CD4-positive, alpha-beta T cell (primary cell): ENCODE measurements at regions not wholly inside any gene's neighbourhood (a gene's known extent, or its start where the extent isn't known, plus 50 kb on each side); places are given as distances from the start of the nearest gene placed in this dataset.

Experiments
- ATAC-seq: fragments of 200-7000 bp; cut with Tn5 transposase; one replicate; pipeline ENCODE4 v1.10.0; 2022; ENCODE audit warnings: mild to moderate bottlenecking; ENCODE audit not compliant: poor library complexity
- CTCF ChIA-PET: fragments of 350-600 bp; sonication (Branson Sonifier 250); formaldehyde crosslinking; loops from one replicate; lab custom pipeline; 2021; ENCODE audit warnings: antibody characterized with exemption, inconsistent platforms; lab: Charles Lee
- POLR2A ChIA-PET: fragments of 350-600 bp; sonication (Branson Sonifier 250); formaldehyde crosslinking; loops from one replicate; lab custom pipeline; 2021; ENCODE audit warnings: antibody characterized with exemption, inconsistent platforms; lab: Charles Lee
- DNase-seq, 14 experiments: peaks; one replicate each; pipeline ENCODE4 v3.0.0-alpha.2; 2013 to 2020; ENCODE audit warnings: mixed read lengths in 2 of 14
- H3K27ac ChIP-seq, 2 donors: one replicate each; pipeline versions ENCODE4 v1.5.1 to v1.7.0; 2013; ENCODE audit warnings: low read length in 2 of 2, low read depth in 1 of 2, mild to moderate bottlenecking in 1 of 2
- H3K27me3 ChIP-seq, 2 experiments: 1 replicate in 1 of 2; 2 replicates in 1 of 2; pipeline versions ENCODE4 v1.6.1 to v1.7.0; 2013; ENCODE audit warnings: low read length in 2 of 2, control low read depth in 1 of 2, mild to moderate bottlenecking in 1 of 2, moderate library complexity in 1 of 2; ENCODE audit not compliant: insufficient read depth in 2 of 2, control insufficient read depth in 1 of 2
- H3K36me3 ChIP-seq: one replicate; pipeline ENCODE4 v1.6.1; 2013; ENCODE audit warnings: low read length, control low read depth; ENCODE audit not compliant: insufficient read depth
- H3K4me1 ChIP-seq: one replicate; pipeline ENCODE4 v1.6.1; 2013; ENCODE audit warnings: low read length, control low read depth; ENCODE audit not compliant: insufficient read depth
- H3K4me3 ChIP-seq: one replicate; pipeline ENCODE4 v1.5.1; 2013; ENCODE audit warnings: mild to moderate bottlenecking, low read length, moderate library complexity
- H3K9me3 ChIP-seq, 2 experiments: 1 replicate in 1 of 2; 2 replicates in 1 of 2; pipeline versions ENCODE4 v1.6.1 to v1.7.0; 2013; ENCODE audit warnings: low read length in 2 of 2, mild to moderate bottlenecking in 2 of 2, control low read depth in 1 of 2, moderate library complexity in 1 of 2; ENCODE audit not compliant: control insufficient read depth in 1 of 2, insufficient read depth in 1 of 2
- H3K27ac Mint-ChIP-seq: one replicate; pipeline ENCODE4 v1.8.0; 2020; ENCODE audit warnings: mixed read lengths
- H3K27me3 Mint-ChIP-seq: one replicate; pipeline ENCODE4 v1.8.0; 2021; ENCODE audit warnings: mixed read lengths
- H3K36me3 Mint-ChIP-seq: one replicate; pipeline ENCODE4 v1.8.0; 2021; ENCODE audit warnings: low read depth, mixed read lengths
- H3K4me1 Mint-ChIP-seq: one replicate; pipeline ENCODE4 v1.8.0; 2021; ENCODE audit warnings: low read depth, mixed read lengths
- H3K4me3 Mint-ChIP-seq: one replicate; pipeline ENCODE4 v1.8.0; 2020; ENCODE audit warnings: mild to moderate bottlenecking, mixed read lengths
- H3K9me3 Mint-ChIP-seq: one replicate; pipeline ENCODE4 v1.8.0; 2020; ENCODE audit warnings: mixed read lengths
- intact Hi-C, 2 experiments: fragments of 100-400 bp; cut with DNase I in 1 of 2; cut with micrococcal nuclease in 1 of 2; formaldehyde crosslinking; loops; one replicate each; pipeline versions ENCODE4 v1.15.1 to v1.9.0; 2023 to 2025; cut with DNase I, micrococcal nuclease
- TF ChIP-seq, protein P1 (sequence below): fragments of 200-600 bp; IDR thresholded peaks from one replicate; pipeline ENCODE4 v1.8.0; 2022; ENCODE audit warnings: antibody characterized with exemption, mild to moderate bottlenecking

DNA sequence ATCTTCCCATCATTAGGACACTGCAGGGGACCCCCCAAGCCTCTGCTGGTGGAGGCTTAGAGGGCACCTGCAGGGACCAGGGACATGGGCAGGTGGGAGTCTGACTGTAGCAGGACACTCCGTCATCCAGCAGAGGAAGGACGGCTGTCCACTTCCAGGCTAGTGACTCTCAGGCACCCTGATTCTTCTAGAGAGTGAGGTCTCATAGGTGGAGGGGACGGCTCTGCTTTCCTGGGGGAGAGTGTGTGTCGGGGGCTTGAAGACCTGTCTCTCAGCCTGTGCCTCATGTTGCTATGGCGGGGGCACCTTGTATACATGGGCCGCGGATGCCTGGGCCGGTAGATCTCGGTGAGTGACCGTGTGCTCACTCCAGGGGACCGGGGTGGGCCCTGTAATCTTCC is 1116.6 kb downstream of the BRD1 start:
- H3K27me3 Mint-ChIP-seq, result no peaks in the 10 kb centered on the region
- no peaks in the 10 kb centered on the region for H3K4me1 ChIP-seq
- H3K36me3 ChIP-seq, result no peaks in the 10 kb centered on the region
- ChIA-PET POLR2A (no interaction called here), CTCF (no interaction called here)
- no peak overlapping the region for H3K4me3 Mint-ChIP-seq
- no peak overlapping the region for H3K27ac Mint-ChIP-seq
- no peaks in the 10 kb centered on the region for H3K27me3 ChIP-seq
- H3K27ac ChIP-seq, result no peak overlapping the region
- H3K9me3 ChIP-seq, result peaks cover 0 to 23% of the 10 kb centered on the region in 2 experiments
- no peak for DNase-seq
- peaks cover 5% of the 10 kb centered on the region for H3K9me3 Mint-ChIP-seq
- TF ChIP-seq, protein P1, sequence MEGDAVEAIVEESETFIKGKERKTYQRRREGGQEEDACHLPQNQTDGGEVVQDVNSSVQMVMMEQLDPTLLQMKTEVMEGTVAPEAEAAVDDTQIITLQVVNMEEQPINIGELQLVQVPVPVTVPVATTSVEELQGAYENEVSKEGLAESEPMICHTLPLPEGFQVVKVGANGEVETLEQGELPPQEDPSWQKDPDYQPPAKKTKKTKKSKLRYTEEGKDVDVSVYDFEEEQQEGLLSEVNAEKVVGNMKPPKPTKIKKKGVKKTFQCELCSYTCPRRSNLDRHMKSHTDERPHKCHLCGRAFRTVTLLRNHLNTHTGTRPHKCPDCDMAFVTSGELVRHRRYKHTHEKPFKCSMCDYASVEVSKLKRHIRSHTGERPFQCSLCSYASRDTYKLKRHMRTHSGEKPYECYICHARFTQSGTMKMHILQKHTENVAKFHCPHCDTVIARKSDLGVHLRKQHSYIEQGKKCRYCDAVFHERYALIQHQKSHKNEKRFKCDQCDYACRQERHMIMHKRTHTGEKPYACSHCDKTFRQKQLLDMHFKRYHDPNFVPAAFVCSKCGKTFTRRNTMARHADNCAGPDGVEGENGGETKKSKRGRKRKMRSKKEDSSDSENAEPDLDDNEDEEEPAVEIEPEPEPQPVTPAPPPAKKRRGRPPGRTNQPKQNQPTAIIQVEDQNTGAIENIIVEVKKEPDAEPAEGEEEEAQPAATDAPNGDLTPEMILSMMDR, result no peak
- no peaks in the 10 kb centered on the region for H3K4me1 Mint-ChIP-seq
- H3K36me3 Mint-ChIP-seq, result no peaks in the 10 kb centered on the region
- no peak for ATAC-seq
- intact Hi-C loops, result no loop called here
- no peak overlapping the region for H3K4me3 ChIP-seq

DNA sequence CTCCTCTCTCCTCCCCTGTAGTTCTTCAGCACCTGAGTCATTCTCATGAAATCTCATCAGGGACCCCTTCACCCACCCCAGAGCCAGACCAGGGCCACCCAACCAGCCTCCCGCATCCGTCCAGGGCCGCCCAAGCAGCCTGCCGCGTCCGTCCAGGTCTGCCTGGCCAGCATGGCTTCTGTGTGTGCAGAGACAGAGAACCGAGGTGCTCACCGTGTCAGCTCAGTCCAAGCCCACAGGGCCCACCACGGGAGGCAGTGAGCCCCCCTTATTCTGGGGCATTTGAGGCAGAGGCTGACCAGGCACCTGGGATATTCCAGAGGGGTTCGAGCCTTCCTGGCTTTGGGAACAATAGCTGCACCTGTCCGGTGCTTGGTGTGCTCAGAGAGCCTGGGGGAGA is 1117.3 kb downstream of the BRD1 start:
- ChIA-PET CTCF (no interaction called here), POLR2A (no interaction called here)
- Mint-ChIP-seq H3K36me3 (no peaks in the 10 kb centered on the region), H3K27me3 (no peaks in the 10 kb centered on the region), H3K4me3 (no peak overlapping the region), H3K27ac (no peak overlapping the region), H3K9me3 (no peaks in the 10 kb centered on the region), H3K4me1 (no peaks in the 10 kb centered on the region)
- TF ChIP-seq, protein P1, result no peak
- intact Hi-C loops, result no loop called here
- ATAC-seq (no peak), DNase-seq (no peak)
- Histone ChIP-seq H3K4me3 (no peak overlapping the region), H3K27ac (no peak overlapping the region), H3K4me1 (no peaks in the 10 kb centered on the region), H3K27me3 (no peaks in the 10 kb centered on the region), H3K36me3 (no peaks in the 10 kb centered on the region), H3K9me3 (peaks cover 0 to 20% of the 10 kb centered on the region in 2 experiments)

DNA sequence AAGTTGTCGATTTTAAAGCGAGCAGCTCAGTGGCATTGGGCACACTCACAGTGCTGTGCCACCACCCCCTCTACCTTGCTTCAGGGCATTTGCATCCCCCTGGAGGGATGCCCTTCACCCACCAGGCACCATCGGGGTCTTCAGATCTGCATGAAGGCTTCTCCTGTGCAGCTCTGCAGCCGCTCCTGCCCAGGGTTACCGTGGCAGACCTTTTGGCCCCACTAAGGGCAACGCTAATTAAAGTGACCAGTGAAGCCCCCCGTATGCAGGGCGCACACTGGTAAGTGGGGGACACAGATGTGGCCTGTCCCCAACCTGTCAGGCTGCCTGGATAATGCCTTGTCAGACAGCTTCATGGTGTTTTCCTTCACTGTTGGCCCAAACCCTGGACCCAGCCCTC is 1117.7 kb downstream of the BRD1 start:
- ChIA-PET POLR2A (no interaction called here), CTCF (no interaction called here)
- Mint-ChIP-seq H3K4me3 (no peak overlapping the region), H3K36me3 (no peaks in the 10 kb centered on the region), H3K4me1 (no peaks in the 10 kb centered on the region), H3K27me3 (no peaks in the 10 kb centered on the region), H3K9me3 (no peaks in the 10 kb centered on the region), H3K27ac (no peak overlapping the region)
- no peaks in the 10 kb centered on the region for H3K36me3 ChIP-seq
- ATAC-seq, result no peak
- H3K4me3 ChIP-seq, result no peak overlapping the region
- no peak for DNase-seq
- H3K27ac ChIP-seq, result no peak overlapping the region
- TF ChIP-seq, protein P1, result no peak
- H3K9me3 ChIP-seq, result peaks cover 0 to 16% of the 10 kb centered on the region in 2 experiments
- intact Hi-C loops, result no loop called here
- H3K27me3 ChIP-seq, result no peaks in the 10 kb centered on the region
- H3K4me1 ChIP-seq, result no peaks in the 10 kb centered on the region
